Loucy (cell line): ENCODE measurements at regions not wholly inside any gene's neighbourhood (a gene's known extent, or its start where the extent isn't known, plus 50 kb on each side); places are given as distances from the start of the nearest gene placed in this dataset.

Experiments used
- H2AFZ ChIP-seq: fragments of 200-600 bp; sonication (generic); 2 replicates; pipeline ENCODE4 v1.6.0; 2016; ENCODE audit warnings: antibody characterized with exemption, mild to moderate bottlenecking, low read length, moderate library complexity
- H3F3A ChIP-seq: fragments of 200-600 bp; 2 replicates; pipeline ENCODE4 v1.6.0; 2016; ENCODE audit warnings: antibody characterized with exemption, low read depth, mild to moderate bottlenecking
- H3K27me3 ChIP-seq: fragments of 200-600 bp; sonication (generic); 2 replicates; pipeline ENCODE4 v1.6.1; 2014; ENCODE audit warnings: low read length, mild to moderate bottlenecking; ENCODE audit not compliant: insufficient read depth, poor library complexity, severe bottlenecking
- H3K36me3 ChIP-seq: fragments of 200-600 bp; sonication (generic); 2 replicates; pipeline ENCODE4 v1.6.1; 2016; ENCODE audit warnings: low read length; ENCODE audit not compliant: insufficient read depth
- H3K4me1 ChIP-seq: fragments of 200-600 bp; sonication (generic); 2 replicates; pipeline ENCODE4 v1.5.1; 2014; ENCODE audit warnings: low read length, mild to moderate bottlenecking; ENCODE audit not compliant: insufficient read depth, poor library complexity, severe bottlenecking
- H3K4me2 ChIP-seq: fragments of 200-600 bp; sonication (generic); 2 replicates; pipeline ENCODE4 v1.6.0; 2014; ENCODE audit warnings: antibody characterized with exemption, low read length, low read depth, mild to moderate bottlenecking; ENCODE audit not compliant: poor library complexity, severe bottlenecking
- H3K4me3 ChIP-seq: fragments of 200-600 bp; sonication (generic); 2 replicates; pipeline ENCODE4 v1.5.1; 2014; ENCODE audit warnings: low read length, mild to moderate bottlenecking, mixed read lengths; ENCODE audit not compliant: poor library complexity, severe bottlenecking
- H3K79me2 ChIP-seq: fragments of 200-600 bp; sonication (generic); 2 replicates; pipeline ENCODE4 v1.6.1; 2014; ENCODE audit warnings: low read length; ENCODE audit not compliant: insufficient read depth
- H3K9ac ChIP-seq: fragments of 200-600 bp; sonication (generic); 2 replicates; pipeline ENCODE4 v1.6.0; 2014; ENCODE audit warnings: mild to moderate bottlenecking, low read depth, low read length, moderate library complexity; ENCODE audit not compliant: poor library complexity, severe bottlenecking
- H3K9me2 ChIP-seq: fragments of 200-600 bp; sonication (generic); replicated peaks from 2 replicates; pipeline ENCODE4 v1.6.1; 2016; ENCODE audit warnings: low read depth, low read length, mixed read lengths
- H3K9me3 ChIP-seq: fragments of 200-600 bp; sonication (generic); 2 replicates; pipeline ENCODE4 v1.6.1; 2014; ENCODE audit warnings: mild to moderate bottlenecking, antibody characterized with exemption, low read length, low read depth; ENCODE audit not compliant: insufficient read depth
- H4K20me1 ChIP-seq: fragments of 200-600 bp; sonication (generic); 2 replicates; pipeline ENCODE4 v1.6.0; 2014; ENCODE audit warnings: antibody characterized with exemption, low read length, mild to moderate bottlenecking; ENCODE audit not compliant: insufficient read depth, poor library complexity, severe bottlenecking
- EZH2phosphoT487 ChIP-seq: fragments of 200-600 bp; IDR thresholded peaks from 2 replicates; pipeline ENCODE4 v1.6.1; 2018; ENCODE audit warnings: antibody characterized with exemption, mild to moderate bottlenecking, moderate library complexity, borderline replicate concordance
- TF ChIP-seq, protein P1 (sequence below): fragments of 200-600 bp; sonication (generic); conservative IDR thresholded peaks from 2 replicates; pipeline ENCODE4 v1.5.1; 2014; ENCODE audit warnings: mild to moderate bottlenecking, antibody characterized with exemption, low read length

DNA sequence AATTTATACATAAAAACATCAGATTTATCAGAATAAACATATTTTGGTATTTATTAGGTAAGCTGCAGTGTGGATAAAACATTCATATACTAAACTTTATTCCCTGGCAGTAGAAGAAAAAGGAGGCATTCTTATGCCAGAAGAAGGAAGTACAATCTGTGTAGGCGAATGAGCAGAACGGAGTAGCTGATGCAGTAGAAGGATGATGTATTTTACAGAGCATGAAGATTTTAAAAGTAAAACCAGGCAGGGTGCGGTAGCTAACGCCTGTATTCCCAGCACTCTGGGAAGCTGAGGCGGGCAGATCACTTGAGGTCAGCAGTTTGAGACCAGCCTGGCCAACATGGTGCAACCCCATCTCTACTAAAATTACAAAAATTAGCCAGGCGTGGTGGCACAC lies 294.9 kb upstream of the MKLN1 start:
- no peak overlapping the region for H3K4me3 ChIP-seq
- H3K4me2 ChIP-seq, result no peak overlapping the region
- no peak for TF ChIP-seq EZH2phosphoT487
- TF ChIP-seq, protein P1, sequence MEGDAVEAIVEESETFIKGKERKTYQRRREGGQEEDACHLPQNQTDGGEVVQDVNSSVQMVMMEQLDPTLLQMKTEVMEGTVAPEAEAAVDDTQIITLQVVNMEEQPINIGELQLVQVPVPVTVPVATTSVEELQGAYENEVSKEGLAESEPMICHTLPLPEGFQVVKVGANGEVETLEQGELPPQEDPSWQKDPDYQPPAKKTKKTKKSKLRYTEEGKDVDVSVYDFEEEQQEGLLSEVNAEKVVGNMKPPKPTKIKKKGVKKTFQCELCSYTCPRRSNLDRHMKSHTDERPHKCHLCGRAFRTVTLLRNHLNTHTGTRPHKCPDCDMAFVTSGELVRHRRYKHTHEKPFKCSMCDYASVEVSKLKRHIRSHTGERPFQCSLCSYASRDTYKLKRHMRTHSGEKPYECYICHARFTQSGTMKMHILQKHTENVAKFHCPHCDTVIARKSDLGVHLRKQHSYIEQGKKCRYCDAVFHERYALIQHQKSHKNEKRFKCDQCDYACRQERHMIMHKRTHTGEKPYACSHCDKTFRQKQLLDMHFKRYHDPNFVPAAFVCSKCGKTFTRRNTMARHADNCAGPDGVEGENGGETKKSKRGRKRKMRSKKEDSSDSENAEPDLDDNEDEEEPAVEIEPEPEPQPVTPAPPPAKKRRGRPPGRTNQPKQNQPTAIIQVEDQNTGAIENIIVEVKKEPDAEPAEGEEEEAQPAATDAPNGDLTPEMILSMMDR, result no peak
- no peak overlapping the region for H2AFZ ChIP-seq
- H3K36me3 ChIP-seq, result no peaks in the 10 kb centered on the region
- H3K79me2 ChIP-seq, result no peaks in the 10 kb centered on the region
- H3K4me1 ChIP-seq, result no peaks in the 10 kb centered on the region
- H3K9ac ChIP-seq, result no peak overlapping the region
- no peaks in the 10 kb centered on the region for H4K20me1 ChIP-seq
- no peaks in the 10 kb centered on the region for H3K9me2 ChIP-seq
- no peaks in the 10 kb centered on the region for H3K9me3 ChIP-seq
- no peaks in the 10 kb centered on the region for H3K27me3 ChIP-seq
- no peaks in the 10 kb centered on the region for H3F3A ChIP-seq

DNA sequence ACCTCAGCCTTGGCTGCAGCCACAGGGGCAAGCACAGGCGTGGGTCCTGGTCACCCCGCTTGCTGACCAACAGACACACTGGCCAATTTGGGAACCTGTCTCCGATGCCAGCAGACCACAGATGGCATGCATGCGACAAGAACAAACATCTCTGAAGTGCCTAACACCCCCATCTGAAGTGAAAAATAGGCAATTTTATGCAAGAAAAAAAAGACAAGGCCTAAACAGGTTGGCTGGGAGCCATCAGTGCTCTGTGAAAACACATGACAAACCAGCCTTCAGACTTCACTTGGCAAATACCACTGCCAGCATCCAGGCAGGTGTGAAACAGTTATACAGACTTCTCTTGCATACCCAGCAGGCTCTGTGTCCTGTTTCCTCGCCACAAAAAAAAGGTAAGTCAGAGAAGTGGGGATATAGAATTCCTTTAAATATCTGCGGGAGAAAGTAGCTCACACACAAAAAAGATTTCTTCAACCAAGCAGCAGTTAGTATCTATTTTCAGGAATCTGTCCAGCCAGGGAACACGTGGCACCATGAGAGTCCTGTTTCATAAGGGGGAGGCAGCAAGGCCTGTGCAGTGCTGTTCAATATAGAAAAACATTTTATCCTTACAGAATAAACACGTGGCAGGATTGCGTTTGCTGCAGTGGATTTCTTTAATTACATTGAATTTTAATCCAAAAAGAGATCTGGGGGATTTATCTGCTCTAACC lies 293.4 kb upstream of the MKLN1 start:
- Histone ChIP-seq H3K4me2 (no peak overlapping the region), H3K4me3 (no peak overlapping the region), H2AFZ (no peak overlapping the region), H3K36me3 (no peaks in the 10 kb centered on the region), H4K20me1 (no peaks in the 10 kb centered on the region), H3K79me2 (no peaks in the 10 kb centered on the region), H3K9ac (no peak overlapping the region), H3F3A (no peaks in the 10 kb centered on the region), H3K4me1 (no peaks in the 10 kb centered on the region), H3K9me2 (no peaks in the 10 kb centered on the region), H3K9me3 (no peaks in the 10 kb centered on the region), H3K27me3 (no peaks in the 10 kb centered on the region)
- TF ChIP-seq EZH2phosphoT487, result no peak
- TF ChIP-seq, protein P1, result no peak

DNA sequence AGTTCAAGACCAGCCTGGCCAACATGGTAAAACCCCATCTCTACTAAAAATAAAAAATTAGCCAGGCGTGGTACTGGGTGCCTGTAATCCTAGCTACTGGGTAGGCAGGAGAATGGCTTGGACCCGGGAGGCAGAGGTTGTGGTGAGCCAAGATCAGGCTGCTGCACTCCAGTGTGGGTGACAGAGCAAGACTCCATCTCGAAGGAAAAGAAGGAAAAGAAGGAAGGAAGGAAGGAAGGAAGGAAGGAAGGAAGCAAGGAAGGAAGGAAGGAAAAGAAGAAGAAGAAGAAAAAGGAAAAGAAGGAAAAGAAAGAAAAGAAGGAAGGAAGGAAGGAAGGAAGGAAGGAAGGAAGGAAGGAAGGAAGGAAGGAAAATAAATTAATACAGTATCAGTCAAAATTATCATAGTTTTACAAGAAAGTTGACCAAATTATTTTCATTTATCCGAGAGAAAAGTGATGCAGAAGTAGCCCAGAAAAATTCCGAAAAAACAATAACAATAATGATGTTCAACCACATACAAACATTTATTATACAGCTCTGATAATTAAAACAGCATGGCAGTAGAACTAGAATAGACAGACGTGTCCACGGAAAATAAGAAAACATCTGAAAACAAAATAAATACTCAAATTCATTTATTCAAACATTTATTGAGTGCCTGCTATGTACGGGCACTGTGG lies 292.4 kb upstream of the MKLN1 start:
- H3K4me1 ChIP-seq, result no peaks in the 10 kb centered on the region
- no peaks in the 10 kb centered on the region for H3K9me3 ChIP-seq
- no peaks in the 10 kb centered on the region for H3K79me2 ChIP-seq
- no peak overlapping the region for H3K4me2 ChIP-seq
- H3K9me2 ChIP-seq, result no peaks in the 10 kb centered on the region
- no peak overlapping the region for H3K9ac ChIP-seq
- no peaks in the 10 kb centered on the region for H4K20me1 ChIP-seq
- H3K27me3 ChIP-seq, result no peaks in the 10 kb centered on the region
- no peak for TF ChIP-seq EZH2phosphoT487
- TF ChIP-seq, protein P1, result no peak
- no peak overlapping the region for H3K4me3 ChIP-seq
- H3F3A ChIP-seq, result no peaks in the 10 kb centered on the region
- no peaks in the 10 kb centered on the region for H3K36me3 ChIP-seq
- H2AFZ ChIP-seq, result no peak overlapping the region
